MG63 (cell line): ENCODE measurements at regions not wholly inside any gene's neighbourhood (a gene's known extent, or its start where the extent isn't known, plus 50 kb on each side); places are given as distances from the start of the nearest gene placed in this dataset.
A peak's percentile ranks its signal among the peaks of the same experiment; 100 is the strongest.
"Not testable (repeated sequence)": the region's sequence is repeated elsewhere in the genome, so short reads cannot be mapped to it uniquely, and the experiment has no call there.

Experiments used
- DNase-seq: peaks from one replicate; pipeline ENCODE4 v3.0.0-alpha.2; 2020
- H3K27me3 ChIP-seq: fragments of 250-450 bp; sonication (Bioruptor Pico); 2 replicates; pipeline ENCODE4 v1.5.1; 2020; ENCODE audit warnings: mild to moderate bottlenecking, moderate library complexity
- H3K36me3 ChIP-seq: fragments of 250-450 bp; sonication (Bioruptor Pico); 2 replicates; pipeline ENCODE4 v1.5.1; 2020; ENCODE audit warnings: mild to moderate bottlenecking, moderate library complexity
- H3K4me3 ChIP-seq: fragments of 250-450 bp; sonication (Bioruptor Pico); 2 replicates; pipeline ENCODE4 v1.5.1; 2020; ENCODE audit warnings: mild to moderate bottlenecking, moderate library complexity
- H3K9me3 ChIP-seq: fragments of 250-450 bp; sonication (Bioruptor Pico); 2 replicates; pipeline ENCODE4 v1.5.1; 2020; ENCODE audit warnings: mild to moderate bottlenecking, moderate library complexity

GRCh38 chr2:100742277-100743254, 77.4 kb upstream of the NPAS2 start:
- DNase-seq, result peak; percentile 85
- H3K4me3 ChIP-seq, result no peak overlapping the region
- H3K9me3 ChIP-seq, result no peaks in the 10 kb centered on the region
- H3K27me3 ChIP-seq, result no peaks in the 10 kb centered on the region
- no peaks in the 10 kb centered on the region for H3K36me3 ChIP-seq

DNA sequence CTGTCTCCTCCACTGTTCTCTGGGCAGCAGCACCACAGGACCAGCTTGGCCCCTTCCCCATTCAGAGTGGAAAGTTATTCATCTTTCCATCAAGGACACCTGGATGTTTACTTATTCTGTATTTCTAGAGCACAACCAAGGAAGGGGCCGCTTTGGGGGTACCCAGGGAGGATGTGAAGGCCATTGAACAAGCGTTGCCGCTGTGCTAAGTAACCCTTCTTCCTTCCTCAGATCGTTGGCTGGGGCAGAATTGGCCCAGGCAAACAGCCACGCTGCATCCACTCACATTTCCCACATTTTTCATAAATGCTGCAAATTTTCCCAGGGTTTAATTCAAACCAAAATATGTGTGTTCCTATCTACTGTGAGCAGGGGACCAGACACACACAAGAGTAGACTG, 76.2 kb upstream of the NPAS2 start:
- Histone ChIP-seq H3K36me3 (no peaks in the 10 kb centered on the region), H3K27me3 (no peaks in the 10 kb centered on the region), H3K9me3 (peaks cover under 1% of the 10 kb centered on the region; the same call in 1 of the 2 replicates), H3K4me3 (no peak overlapping the region)
- DNase-seq, result no peak

- no peaks in the 10 kb centered on the region for H3K27me3 ChIP-seq
- DNase-seq, result no peak
- peaks cover 3% of the 10 kb centered on the region; the same call in 1 of the 2 replicates for H3K9me3 ChIP-seq
- no peaks in the 10 kb centered on the region for H3K36me3 ChIP-seq
- no peak overlapping the region for H3K4me3 ChIP-seq
Observed at GRCh38 chr2:100744184-100744583, 75.8 kb upstream of the NPAS2 start.

DNA sequence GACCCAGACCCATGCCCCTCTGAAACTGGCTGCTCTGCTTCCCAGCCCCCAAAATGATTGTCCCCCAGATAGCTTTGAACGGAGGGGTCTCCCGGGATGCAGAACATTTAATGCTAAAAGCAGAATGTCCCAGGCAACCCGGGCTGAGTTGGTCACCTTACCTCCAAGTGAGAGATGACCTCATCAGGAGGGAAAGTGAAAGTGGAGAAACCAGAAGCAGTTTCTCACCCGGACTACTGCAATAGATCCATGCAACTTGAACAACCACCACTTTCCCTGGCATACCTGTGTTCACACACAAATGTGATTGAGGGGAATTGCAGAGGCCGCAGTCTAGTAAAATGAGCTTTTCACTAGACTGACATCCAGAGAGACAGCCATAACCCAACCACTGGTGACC, 75.3 kb upstream of the NPAS2 start:
- Histone ChIP-seq H3K4me3 (no peak overlapping the region), H3K36me3 (no peaks in the 10 kb centered on the region), H3K9me3 (peaks cover 4% of the 10 kb centered on the region), H3K27me3 (no peaks in the 10 kb centered on the region)
- DNase-seq, result no peak

- H3K27me3 ChIP-seq, result no peaks in the 10 kb centered on the region
- H3K4me3 ChIP-seq, result no peak overlapping the region
- no peaks in the 10 kb centered on the region for H3K36me3 ChIP-seq
- peaks cover 13% of the 10 kb centered on the region for H3K9me3 ChIP-seq
- DNase-seq, result no peak
Observed at GRCh38 chr2:100745604-100746003, 74.3 kb upstream of the NPAS2 start.

DNA sequence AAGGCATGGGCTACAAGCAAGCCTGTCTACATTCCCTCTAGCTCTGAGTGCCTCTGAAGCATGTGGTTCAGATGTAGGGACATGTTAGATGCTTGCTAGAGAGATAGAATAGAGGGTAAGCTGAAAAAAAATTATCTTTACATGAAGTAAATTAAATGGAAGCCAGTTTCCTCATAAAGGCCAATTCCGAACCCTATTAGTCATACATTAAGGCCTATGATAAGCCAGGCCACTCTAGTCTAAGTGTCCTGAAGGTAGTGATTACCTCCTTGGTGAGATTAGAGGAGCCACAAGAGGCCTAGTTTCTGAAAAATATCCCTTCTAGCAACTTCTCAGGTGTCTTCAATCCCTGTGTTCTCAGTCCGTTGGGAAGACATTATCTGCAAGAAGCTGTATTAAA, 72.4 kb upstream of the NPAS2 start:
- Histone ChIP-seq H3K9me3 (peaks cover 16% of the 10 kb centered on the region), H3K27me3 (no peaks in the 10 kb centered on the region), H3K36me3 (no peaks in the 10 kb centered on the region), H3K4me3 (no peak overlapping the region)
- DNase-seq, result no peak

DNA sequence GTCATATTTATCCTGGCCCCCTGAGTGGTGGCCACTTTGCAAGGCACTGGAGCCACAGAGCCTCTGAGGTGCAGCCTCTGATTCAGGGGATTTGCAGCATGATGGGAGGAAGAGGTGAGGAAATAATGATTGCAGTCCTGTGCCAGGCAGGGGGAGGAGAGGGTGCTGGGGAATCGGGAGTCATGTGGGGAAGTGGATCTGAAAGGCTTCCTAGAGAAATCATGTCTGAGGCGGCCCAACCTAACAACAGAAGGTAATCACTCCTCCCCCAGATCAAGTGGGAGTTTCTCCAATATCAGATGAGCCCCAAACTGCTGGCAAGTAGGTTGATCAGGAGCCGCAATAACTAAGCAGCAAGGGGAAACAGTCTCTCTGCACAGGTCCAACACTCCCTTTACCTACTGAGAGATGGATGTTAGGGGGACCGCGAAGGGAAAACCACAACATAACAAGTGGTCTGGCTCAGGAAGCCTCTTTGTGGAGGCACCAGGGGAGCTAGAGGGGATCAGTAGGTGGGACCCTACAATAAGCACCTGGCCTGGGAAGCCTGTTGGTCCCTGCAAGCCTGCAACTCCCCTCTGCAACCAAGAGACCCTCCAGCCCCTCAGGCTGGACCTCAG, 71.8 kb upstream of the NPAS2 start:
- Histone ChIP-seq H3K36me3 (no peaks in the 10 kb centered on the region), H3K27me3 (no peaks in the 10 kb centered on the region), H3K4me3 (no peak overlapping the region), H3K9me3 (peaks cover 16% of the 10 kb centered on the region)
- DNase-seq, result no peak

DNA sequence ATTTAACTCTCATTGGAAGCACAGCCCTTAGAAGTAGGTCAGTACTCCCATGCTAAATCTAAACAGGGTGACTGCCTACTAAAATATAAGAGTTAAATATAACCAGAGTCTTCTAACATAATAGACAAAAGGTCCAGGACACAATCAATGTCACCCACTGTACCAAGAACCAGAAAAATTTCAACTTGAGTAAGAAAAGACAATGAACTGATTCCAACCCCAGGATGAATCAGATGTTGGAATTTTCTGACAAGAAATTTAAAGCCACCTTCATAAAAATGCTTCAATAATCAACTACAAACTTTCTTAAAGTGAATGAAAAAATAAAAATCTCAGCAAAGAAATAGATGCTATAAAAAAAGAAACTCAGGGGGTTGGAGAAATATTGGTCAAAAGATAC, 71.3 kb upstream of the NPAS2 start:
- Histone ChIP-seq H3K4me3 (no peak overlapping the region), H3K27me3 (no peaks in the 10 kb centered on the region), H3K9me3 (peaks cover 16% of the 10 kb centered on the region), H3K36me3 (no peaks in the 10 kb centered on the region)
- no peak for DNase-seq

DNA sequence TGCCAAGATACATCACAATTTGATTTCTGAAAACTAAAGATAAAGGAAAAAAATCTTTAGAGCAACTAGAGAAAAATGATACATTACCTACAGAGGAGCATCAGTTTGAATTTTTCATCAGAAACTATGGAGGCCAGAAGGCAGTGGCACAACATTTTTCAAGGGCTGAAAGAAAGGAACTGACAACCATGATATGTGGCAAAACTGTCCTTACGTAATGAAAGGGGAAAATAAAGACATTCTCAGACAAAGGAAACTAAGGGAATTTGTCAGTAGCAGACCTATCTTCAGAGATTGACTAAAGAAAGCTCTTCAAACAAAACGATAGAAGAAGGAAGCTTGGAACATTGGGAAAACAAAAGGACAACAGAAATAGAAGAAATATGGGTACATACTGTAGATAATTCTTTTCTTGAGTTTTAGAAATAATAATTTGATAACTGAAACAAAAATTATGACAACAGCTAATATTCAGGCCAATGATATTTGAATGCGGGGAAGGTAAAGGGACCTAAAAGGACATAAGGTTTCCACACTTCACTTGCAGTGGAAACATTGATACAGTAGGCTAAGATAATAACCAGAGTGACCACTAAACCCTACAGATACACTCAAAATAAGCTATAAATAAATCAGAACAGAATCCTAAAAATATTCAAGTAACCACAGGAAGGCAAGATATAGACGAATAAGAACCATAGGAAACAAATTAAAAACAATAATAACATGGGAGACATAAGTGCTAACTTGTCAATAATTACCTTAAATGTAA, 70.0 kb upstream of the NPAS2 start:
- no peak overlapping the region for H3K4me3 ChIP-seq
- DNase-seq, result no peak
- peaks cover 16% of the 10 kb centered on the region for H3K9me3 ChIP-seq
- H3K36me3 ChIP-seq, result no peaks in the 10 kb centered on the region
- H3K27me3 ChIP-seq, result no peaks in the 10 kb centered on the region

- DNase-seq, H3K4me3 ChIP-seq, H3K36me3 ChIP-seq, H3K27me3 ChIP-seq: not testable (repeated sequence)
- H3K9me3 ChIP-seq, result peaks cover 16% of the 10 kb centered on the region
Observed at GRCh38 chr2:100751871-100752625, 67.9 kb upstream of the NPAS2 start.

DNA sequence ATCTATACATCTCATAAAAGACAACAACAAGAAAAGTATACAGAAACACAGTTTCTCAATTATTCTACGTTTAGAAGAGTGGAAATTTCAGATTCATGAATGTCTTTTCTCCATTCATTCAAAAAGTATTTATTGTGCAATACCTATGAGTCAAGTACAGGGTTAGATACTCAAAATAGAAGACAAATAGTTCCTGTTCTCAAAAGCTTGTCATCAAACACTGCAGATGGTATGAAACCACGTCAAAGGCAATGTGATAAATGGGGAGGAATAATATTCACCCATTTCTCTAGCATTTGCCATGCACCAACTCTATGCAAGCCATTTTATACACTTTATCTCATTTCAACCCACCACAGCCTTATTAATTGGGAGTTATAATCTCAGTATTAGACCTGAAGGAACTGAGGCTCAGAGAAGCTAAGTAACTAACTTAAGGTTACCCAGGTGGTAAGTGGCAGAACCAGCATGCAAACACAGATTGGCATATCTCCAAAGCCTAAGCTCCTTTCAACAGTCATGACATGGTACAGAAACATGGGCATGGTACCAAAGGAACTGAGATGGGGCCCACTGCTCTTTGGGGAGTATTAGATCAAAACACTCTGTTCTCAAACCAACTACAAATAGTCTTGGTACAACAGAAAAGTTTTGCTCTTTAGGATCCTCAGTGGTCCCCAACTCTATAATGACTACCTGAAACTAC, 67.2 kb upstream of the NPAS2 start:
- Histone ChIP-seq H3K27me3 (no peaks in the 10 kb centered on the region), H3K9me3 (peaks cover 16% of the 10 kb centered on the region), H3K36me3 (no peaks in the 10 kb centered on the region), H3K4me3 (no peak overlapping the region)
- no peak for DNase-seq

GRCh38 chr2:100753444-100753843, 66.5 kb upstream of the NPAS2 start:
- no peak overlapping the region for H3K4me3 ChIP-seq
- DNase-seq, result no peak
- H3K36me3 ChIP-seq, result no peaks in the 10 kb centered on the region
- H3K27me3 ChIP-seq, result no peaks in the 10 kb centered on the region
- H3K9me3 ChIP-seq, result peaks cover 16% of the 10 kb centered on the region

DNA sequence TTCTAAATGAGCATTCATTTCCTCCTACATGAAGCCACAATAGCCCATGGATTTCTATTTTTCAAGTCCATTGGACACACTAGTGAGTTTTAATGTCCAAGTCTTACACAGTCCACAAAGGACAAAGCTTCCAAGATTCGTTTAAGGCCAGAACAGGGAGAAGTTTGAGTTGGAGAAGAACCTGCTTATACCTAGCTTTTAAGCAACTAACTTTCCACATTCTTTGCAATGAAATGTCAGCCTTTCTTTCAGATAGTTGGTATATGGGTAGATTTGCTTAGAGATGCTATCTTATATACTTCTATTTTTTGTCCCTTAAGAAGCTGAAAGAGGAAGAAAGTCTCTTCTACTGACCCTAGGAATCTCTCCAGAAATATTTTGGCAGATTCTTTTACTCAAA, 66.1 kb upstream of the NPAS2 start:
- Histone ChIP-seq H3K9me3 (peaks cover 14% of the 10 kb centered on the region), H3K4me3 (no peak overlapping the region), H3K36me3 (no peaks in the 10 kb centered on the region), H3K27me3 (no peaks in the 10 kb centered on the region)
- no peak for DNase-seq

GRCh38 chr2:100754951-100755350, 65.0 kb upstream of the NPAS2 start:
- Histone ChIP-seq H3K4me3 (no peak overlapping the region), H3K36me3 (no peaks in the 10 kb centered on the region), H3K9me3 (peaks cover 9% of the 10 kb centered on the region), H3K27me3 (no peaks in the 10 kb centered on the region)
- DNase-seq, result no peak

- H3K36me3 ChIP-seq, result no peaks in the 10 kb centered on the region
- peak; percentile 77 for DNase-seq
- no peak overlapping the region for H3K4me3 ChIP-seq
- H3K9me3 ChIP-seq, result peaks cover 5% of the 10 kb centered on the region
- H3K27me3 ChIP-seq, result no peaks in the 10 kb centered on the region
Observed at GRCh38 chr2:100755441-100755840, 64.5 kb upstream of the NPAS2 start.

GRCh38 chr2:100756704-100757103, 63.2 kb upstream of the NPAS2 start:
- H3K27me3 ChIP-seq, result no peaks in the 10 kb centered on the region
- no peak overlapping the region for H3K4me3 ChIP-seq
- no peaks in the 10 kb centered on the region for H3K9me3 ChIP-seq
- no peaks in the 10 kb centered on the region for H3K36me3 ChIP-seq
- DNase-seq, result no peak
